Panc1 (cell line): ENCODE measurements at regions not wholly inside any gene's neighbourhood (a gene's known extent, or its start where the extent isn't known, plus 50 kb on each side); places are given as distances from the start of the nearest gene placed in this dataset.

Source experiments
- ATAC-seq: fragments of 200-7000 bp; cut with Tn5 transposase; 2 replicates; pipeline ENCODE4 v1.9.1; 2020; ENCODE audit warnings: mild to moderate bottlenecking, moderate library complexity
- BruUV-seq: library from RNA; stranded (reverse); fragments of 400-500 nt; replicated peaks from 2 replicates; lab custom pipeline; 2021; lab: Mats Ljungman, UMichigan
- CTCF ChIA-PET: fragments of 300-600 bp; sonication (Branson Sonifier 250); formaldehyde crosslinking; loops from one replicate; lab custom pipeline; 2022; ENCODE audit warnings: antibody characterized with exemption; lab: Charles Lee
- POLR2A ChIA-PET: fragments of 300-600 bp; sonication (Branson Sonifier 250); formaldehyde crosslinking; loops from one replicate; lab custom pipeline; 2022; ENCODE audit warnings: antibody characterized with exemption; lab: Charles Lee
- DNase-seq: peaks from one replicate; pipeline ENCODE4 v3.0.0-alpha.2; 2010; ENCODE audit warnings: low read depth, low spot score
- H3K27ac ChIP-seq: 2 replicates; pipeline ENCODE4 v1.5.1; 2011; ENCODE audit warnings: mild to moderate bottlenecking, low read length, inconsistent platforms
- H3K27me3 ChIP-seq: fragments of 200-500 bp; sonication (Bioruptor generic); 2 replicates; pipeline ENCODE4 v1.6.0; 2014; ENCODE audit warnings: low read length, inconsistent platforms; ENCODE audit not compliant: control insufficient read depth, insufficient read depth
- H3K36me3 ChIP-seq: fragments of 200-500 bp; sonication (Bioruptor generic); 2 replicates; pipeline ENCODE4 v1.5.1; 2014; ENCODE audit warnings: inconsistent platforms, mild to moderate bottlenecking, low read length, moderate library complexity; ENCODE audit not compliant: control insufficient read depth, insufficient read depth
- H3K4me1 ChIP-seq: 2 replicates; pipeline ENCODE4 v1.5.1; 2011; ENCODE audit warnings: inconsistent platforms, mild to moderate bottlenecking, low read length, moderate library complexity; ENCODE audit not compliant: control insufficient read depth, insufficient read depth
- H3K4me3 ChIP-seq, 2 experiments: 2 replicates each; pipeline ENCODE4 v1.5.1; 2011 to 2012; ENCODE audit warnings: low read depth in 2 of 2, low read length in 2 of 2, mild to moderate bottlenecking in 2 of 2, inconsistent platforms in 1 of 2, moderate library complexity in 1 of 2
- H3K9me3 ChIP-seq: fragments of 200-500 bp; sonication (Bioruptor generic); 2 replicates; pipeline ENCODE4 v1.5.1; 2014; ENCODE audit warnings: low read depth, mild to moderate bottlenecking, inconsistent platforms, low read length, moderate library complexity; ENCODE audit not compliant: control insufficient read depth, insufficient read depth
- CTCF ChIP-seq: fragments of 450-650 bp; IDR thresholded peaks from 2 replicates; pipeline ENCODE4 v1.5.1; 2017; ENCODE audit warnings: mild to moderate bottlenecking
- POLR2AphosphoS5 ChIP-seq: IDR thresholded peaks from 2 replicates; pipeline ENCODE4 v1.6.1; 2012; ENCODE audit warnings: mild to moderate bottlenecking, low read depth, low read length, moderate library complexity
- REST ChIP-seq, 2 experiments: IDR thresholded peaks; 2 replicates each; pipeline ENCODE4 v1.6.1; 2011 to 2012; ENCODE audit warnings: low read depth in 2 of 2, control low read depth in 1 of 2, low read length in 1 of 2, mild to moderate bottlenecking in 1 of 2, moderate library complexity in 1 of 2; ENCODE audit not compliant: insufficient read depth in 1 of 2
- SIN3A ChIP-seq: IDR thresholded peaks from 2 replicates; pipeline ENCODE4 v1.6.1; 2012; ENCODE audit warnings: low read depth, mild to moderate bottlenecking, low read length, moderate library complexity, borderline replicate concordance; ENCODE audit not compliant: insufficient read depth
- TCF7L2 ChIP-seq: IDR thresholded peaks from 2 replicates; pipeline ENCODE4 v1.6.1; 2011; ENCODE audit warnings: mild to moderate bottlenecking, low read depth, low read length, inconsistent platforms
- in situ Hi-C: cut with HindIII; loops from 2 replicates; pipeline ENCODE4 v1.10.0; 2016; ENCODE audit warnings: low sequenced_read_pairs, low pct_unique_long_range_greater_than_20kb
- intact Hi-C: fragments of 100-400 bp; cut with micrococcal nuclease; formaldehyde crosslinking; loops from one replicate; pipeline ENCODE4 v1.10.0; 2022; ENCODE audit not compliant: unreplicated experiment

- Histone ChIP-seq H3K4me1 (no peaks in the 10 kb centered on the region), H3K9me3 (no peaks in the 10 kb centered on the region), H3K27ac (no peak overlapping the region), H3K27me3 (no peaks in the 10 kb centered on the region), H3K4me3 (no peak overlapping the region), H3K36me3 (no peaks in the 10 kb centered on the region)
- intact Hi-C loops (no loop called here), in situ Hi-C loops (no loop called here)
- DNase-seq (no peak), ATAC-seq (no peak)
- no TSS peak for BruUV-seq
- POLR2A ChIA-PET = no interaction called here
- CTCF ChIA-PET = interaction anchor here (0.7 kb wide), 1 partner anchor 51 kb away, joined by 6 read pairs; no protein-coding TSS in a partner anchor
- no peak for TF ChIP-seq CTCF
Measured at GRCh38 chr5:158644301-158644700, 455.4 kb downstream of the EBF1 start.

GRCh38 chr5:158643840-158644239 is 455.9 kb downstream of the EBF1 start:
- no TSS peak for BruUV-seq
- no peaks in the 10 kb centered on the region for H3K27me3 ChIP-seq
- no peaks in the 10 kb centered on the region for H3K9me3 ChIP-seq
- no peaks in the 10 kb centered on the region for H3K4me1 ChIP-seq
- no peak for TF ChIP-seq CTCF
- TF ChIP-seq REST (IDR thresholded peaks at IDR 0.05; ENCODE audit: insufficient read depth in 1 of 2, low read depth in 2 of 2, low read length in 1 of 2) = no peak
- TF ChIP-seq SIN3A = no peak
- TF ChIP-seq TCF7L2 = no peak
- no peak for TF ChIP-seq POLR2AphosphoS5
- no peak overlapping the region for H3K27ac ChIP-seq
- H3K4me3 ChIP-seq = no peak overlapping the region
- ChIA-PET CTCF (no interaction called here), POLR2A (no interaction called here)
- in situ Hi-C loops (no loop called here), intact Hi-C loops (no loop called here)
- DNase-seq (no peak), ATAC-seq (no peak)
- no peaks in the 10 kb centered on the region for H3K36me3 ChIP-seq

GRCh38 chr5:158642879-158643278 is 456.8 kb downstream of the EBF1 start:
- Histone ChIP-seq H3K4me3 (no peak overlapping the region), H3K27me3 (no peaks in the 10 kb centered on the region), H3K4me1 (no peaks in the 10 kb centered on the region), H3K27ac (no peak overlapping the region), H3K36me3 (no peaks in the 10 kb centered on the region), H3K9me3 (no peaks in the 10 kb centered on the region)
- BruUV-seq = no TSS peak
- ChIA-PET CTCF (no interaction called here), POLR2A (no interaction called here)
- intact Hi-C loops (no loop called here), in situ Hi-C loops (no loop called here)
- TF ChIP-seq POLR2AphosphoS5 (no peak), CTCF (no peak), SIN3A (no peak), TCF7L2 (no peak), REST (IDR thresholded peaks at IDR 0.05; ENCODE audit: insufficient read depth in 1 of 2, low read depth in 2 of 2, low read length in 1 of 2) (no peak)
- DNase-seq = no peak
- no peak for ATAC-seq
